ENCODE measurements at regions not wholly inside any gene's neighbourhood (a gene's known extent, or its start where the extent isn't known, plus 50 kb on each side); places are given as distances from the start of the nearest gene placed in this dataset.
"Not testable (repeated sequence)": the region's sequence is repeated elsewhere in the genome, so short reads cannot be mapped to it uniquely, and the experiment has no call there.

DNA sequence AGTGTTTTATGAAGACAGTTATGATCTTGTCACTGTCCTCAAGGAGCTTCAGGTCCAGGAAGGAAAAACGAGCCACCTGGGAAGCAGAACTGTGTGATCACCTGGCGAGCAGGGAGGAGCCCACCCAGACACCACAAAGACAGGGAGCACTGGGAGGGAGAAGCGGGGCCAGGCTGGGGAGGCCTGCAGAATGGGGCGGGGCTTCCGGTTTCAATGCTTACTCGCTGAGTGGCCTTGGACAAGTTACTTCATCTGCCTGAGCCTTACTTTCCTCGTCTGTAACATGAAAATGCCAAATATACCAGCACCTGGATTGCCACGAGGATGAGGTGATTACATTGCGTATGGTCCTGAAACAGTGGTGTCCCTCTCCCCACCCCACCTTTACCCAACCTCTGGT lies 227.5 kb downstream of the ANKRD30B start:
- H3K4me1 Mint-ChIP-seq (ENCODE audit: low read depth, unreplicated experiment): no peaks in the 10 kb centered on the region
- H3K9me3 Mint-ChIP-seq (ENCODE audit: unreplicated experiment): peaks cover 12% of the 10 kb centered on the region
- peaks cover 8% of the 10 kb centered on the region for H3K27me3 Mint-ChIP-seq (ENCODE audit: unreplicated experiment)
- H3K4me3 Mint-ChIP-seq (ENCODE audit: unreplicated experiment): no peak overlapping the region
- no peaks in the 10 kb centered on the region for H3K36me3 Mint-ChIP-seq (ENCODE audit: unreplicated experiment)
- no peak for DNase-seq
- TF ChIP-seq, protein P1, sequence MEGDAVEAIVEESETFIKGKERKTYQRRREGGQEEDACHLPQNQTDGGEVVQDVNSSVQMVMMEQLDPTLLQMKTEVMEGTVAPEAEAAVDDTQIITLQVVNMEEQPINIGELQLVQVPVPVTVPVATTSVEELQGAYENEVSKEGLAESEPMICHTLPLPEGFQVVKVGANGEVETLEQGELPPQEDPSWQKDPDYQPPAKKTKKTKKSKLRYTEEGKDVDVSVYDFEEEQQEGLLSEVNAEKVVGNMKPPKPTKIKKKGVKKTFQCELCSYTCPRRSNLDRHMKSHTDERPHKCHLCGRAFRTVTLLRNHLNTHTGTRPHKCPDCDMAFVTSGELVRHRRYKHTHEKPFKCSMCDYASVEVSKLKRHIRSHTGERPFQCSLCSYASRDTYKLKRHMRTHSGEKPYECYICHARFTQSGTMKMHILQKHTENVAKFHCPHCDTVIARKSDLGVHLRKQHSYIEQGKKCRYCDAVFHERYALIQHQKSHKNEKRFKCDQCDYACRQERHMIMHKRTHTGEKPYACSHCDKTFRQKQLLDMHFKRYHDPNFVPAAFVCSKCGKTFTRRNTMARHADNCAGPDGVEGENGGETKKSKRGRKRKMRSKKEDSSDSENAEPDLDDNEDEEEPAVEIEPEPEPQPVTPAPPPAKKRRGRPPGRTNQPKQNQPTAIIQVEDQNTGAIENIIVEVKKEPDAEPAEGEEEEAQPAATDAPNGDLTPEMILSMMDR (IDR thresholded peaks at IDR 0.05; ENCODE audit: partially characterized antibody, unreplicated experiment): no peak
- no peak overlapping the region for H3K27ac Mint-ChIP-seq (ENCODE audit: unreplicated experiment)

DNA sequence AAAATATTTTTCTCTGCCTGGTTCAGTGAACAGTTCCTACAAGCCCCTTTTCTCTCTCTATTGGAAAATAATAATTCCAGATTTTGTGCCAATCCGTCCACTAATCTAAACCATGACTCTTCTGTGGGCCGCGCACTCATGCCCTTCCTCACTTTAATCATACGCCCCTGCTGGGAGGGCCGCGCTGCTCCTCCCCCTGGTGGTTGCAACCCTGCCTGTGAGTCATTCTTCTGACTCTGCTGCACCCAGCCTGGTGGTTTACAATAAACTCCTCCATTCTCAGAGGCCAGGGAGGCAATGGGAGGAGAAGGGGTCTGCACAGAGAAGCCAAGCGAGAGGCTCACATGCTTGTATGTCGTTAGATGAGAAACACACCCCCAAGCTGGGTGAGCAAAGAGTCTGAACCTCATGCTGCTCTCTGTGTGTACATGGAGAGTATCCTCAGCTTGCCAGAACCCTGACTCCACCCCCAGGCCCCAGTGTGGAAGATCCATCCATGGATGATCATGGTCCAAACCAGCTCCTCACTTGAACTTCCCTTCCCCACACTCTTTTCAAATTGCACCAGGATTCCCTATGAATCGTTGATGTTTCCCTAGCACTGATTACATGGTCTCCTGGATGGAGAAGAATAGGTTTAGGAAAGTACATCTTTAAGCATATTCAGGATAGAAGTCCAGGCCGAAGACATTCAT lies 228.9 kb downstream of the ANKRD30B start:
- no peak overlapping the region for H3K4me3 Mint-ChIP-seq (ENCODE audit: unreplicated experiment)
- no peaks in the 10 kb centered on the region for H3K4me1 Mint-ChIP-seq (ENCODE audit: low read depth, unreplicated experiment)
- peaks cover 14% of the 10 kb centered on the region for H3K9me3 Mint-ChIP-seq (ENCODE audit: unreplicated experiment)
- no peak for DNase-seq
- no peak overlapping the region for H3K27ac Mint-ChIP-seq (ENCODE audit: unreplicated experiment)
- no peaks in the 10 kb centered on the region for H3K36me3 Mint-ChIP-seq (ENCODE audit: unreplicated experiment)
- TF ChIP-seq, protein P1 (IDR thresholded peaks at IDR 0.05; ENCODE audit: partially characterized antibody, unreplicated experiment): no peak
- peaks cover 8% of the 10 kb centered on the region for H3K27me3 Mint-ChIP-seq (ENCODE audit: unreplicated experiment)

DNA sequence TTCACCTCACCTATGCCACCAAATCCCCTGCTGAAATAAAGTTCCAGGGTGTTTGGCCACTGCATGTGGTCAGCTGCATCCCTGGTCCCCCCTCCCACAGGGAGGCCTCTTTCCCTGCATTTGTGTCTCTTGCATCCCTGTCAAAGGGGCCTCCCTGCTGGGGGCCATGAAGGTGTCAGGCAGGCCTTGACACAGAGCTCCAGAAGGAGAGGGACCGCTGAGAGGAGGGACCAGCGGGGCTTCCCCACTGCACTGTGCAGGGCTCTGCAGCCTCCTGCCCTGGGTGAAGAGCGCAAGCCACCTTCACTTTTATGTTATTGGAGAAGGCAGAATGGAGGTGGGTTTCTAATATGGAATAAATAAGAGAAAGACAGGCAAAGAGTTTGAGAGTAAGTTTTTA lies 230.2 kb downstream of the ANKRD30B start:
- Mint-ChIP-seq H3K4me3 (ENCODE audit: unreplicated experiment) (no peak overlapping the region), H3K4me1 (ENCODE audit: low read depth, unreplicated experiment) (no peaks in the 10 kb centered on the region), H3K36me3 (ENCODE audit: unreplicated experiment) (no peaks in the 10 kb centered on the region), H3K27ac (ENCODE audit: unreplicated experiment) (no peak overlapping the region), H3K27me3 (ENCODE audit: unreplicated experiment) (peaks cover 8% of the 10 kb centered on the region), H3K9me3 (ENCODE audit: unreplicated experiment) (peaks cover 14% of the 10 kb centered on the region)
- TF ChIP-seq, protein P1 (IDR thresholded peaks at IDR 0.05; ENCODE audit: partially characterized antibody, unreplicated experiment): no peak
- DNase-seq: no peak

DNA sequence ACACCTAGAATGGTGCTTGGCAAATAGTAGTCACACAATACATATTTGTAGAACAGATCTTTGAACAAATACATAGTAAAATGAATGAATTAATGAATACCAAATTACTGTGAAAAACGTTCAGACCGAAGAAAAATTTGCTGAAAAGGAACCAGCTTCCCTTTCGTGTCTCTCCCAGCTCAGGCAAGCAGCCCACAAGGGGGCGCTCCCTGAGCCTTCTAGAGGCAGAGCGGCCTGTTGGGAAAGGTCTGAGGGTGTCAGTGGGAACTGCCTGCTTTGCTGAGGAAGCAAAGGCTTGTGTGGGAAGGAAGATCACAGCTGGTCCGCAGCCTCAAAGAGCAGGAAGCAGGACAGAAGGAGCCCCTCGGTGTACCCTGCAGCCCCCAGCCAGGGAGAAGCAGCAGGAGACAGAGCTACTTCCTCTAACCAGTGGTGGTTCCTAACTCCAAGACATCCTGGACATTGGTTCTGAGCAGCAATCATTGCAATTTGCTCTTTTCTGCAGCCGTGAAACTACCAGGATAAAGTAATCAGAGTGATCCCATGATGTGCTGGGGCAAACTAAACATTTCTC lies 231.1 kb downstream of the ANKRD30B start:
- no peaks in the 10 kb centered on the region for H3K36me3 Mint-ChIP-seq (ENCODE audit: unreplicated experiment)
- peaks cover 11% of the 10 kb centered on the region for H3K9me3 Mint-ChIP-seq (ENCODE audit: unreplicated experiment)

DNA sequence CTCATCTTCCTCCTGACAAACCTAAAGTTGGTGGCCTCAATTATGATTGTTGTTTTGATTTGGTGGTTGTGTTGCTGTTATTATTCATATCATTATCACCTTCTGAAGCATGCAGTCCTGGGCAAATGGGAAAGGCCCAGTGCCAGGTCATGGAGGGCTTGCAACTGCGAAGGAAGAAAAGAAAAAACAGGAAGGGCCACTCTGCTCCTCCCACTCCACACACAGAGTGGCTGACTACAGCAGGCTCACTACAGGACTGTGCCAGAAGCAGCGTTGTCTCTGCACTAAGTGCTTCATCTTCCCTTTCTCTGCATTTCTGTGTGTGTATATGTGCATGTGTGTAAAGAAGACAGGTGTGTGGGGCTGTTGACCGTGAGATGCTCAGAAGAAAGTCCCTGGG lies 231.9 kb downstream of the ANKRD30B start:
- Mint-ChIP-seq H3K4me3 (ENCODE audit: unreplicated experiment) (no peak overlapping the region), H3K27ac (ENCODE audit: unreplicated experiment) (no peak overlapping the region), H3K36me3 (ENCODE audit: unreplicated experiment) (no peaks in the 10 kb centered on the region), H3K27me3 (ENCODE audit: unreplicated experiment) (peaks cover 4% of the 10 kb centered on the region), H3K4me1 (ENCODE audit: low read depth, unreplicated experiment) (no peaks in the 10 kb centered on the region), H3K9me3 (ENCODE audit: unreplicated experiment) (peaks cover 9% of the 10 kb centered on the region)
- TF ChIP-seq, protein P1 (IDR thresholded peaks at IDR 0.05; ENCODE audit: partially characterized antibody, unreplicated experiment): no peak
- DNase-seq: no peak

More for the DNA sequence above, 231.1 kb downstream of the ANKRD30B start:
- Mint-ChIP-seq H3K27me3 (ENCODE audit: unreplicated experiment) (peaks cover 6% of the 10 kb centered on the region), H3K4me3 (ENCODE audit: unreplicated experiment) (no peak overlapping the region), H3K27ac (ENCODE audit: unreplicated experiment) (no peak overlapping the region), H3K4me1 (ENCODE audit: low read depth, unreplicated experiment) (no peaks in the 10 kb centered on the region)
- TF ChIP-seq, protein P1 (IDR thresholded peaks at IDR 0.05; ENCODE audit: partially characterized antibody, unreplicated experiment): peak; percentile 69
- peak; percentile 88 for DNase-seq

DNA sequence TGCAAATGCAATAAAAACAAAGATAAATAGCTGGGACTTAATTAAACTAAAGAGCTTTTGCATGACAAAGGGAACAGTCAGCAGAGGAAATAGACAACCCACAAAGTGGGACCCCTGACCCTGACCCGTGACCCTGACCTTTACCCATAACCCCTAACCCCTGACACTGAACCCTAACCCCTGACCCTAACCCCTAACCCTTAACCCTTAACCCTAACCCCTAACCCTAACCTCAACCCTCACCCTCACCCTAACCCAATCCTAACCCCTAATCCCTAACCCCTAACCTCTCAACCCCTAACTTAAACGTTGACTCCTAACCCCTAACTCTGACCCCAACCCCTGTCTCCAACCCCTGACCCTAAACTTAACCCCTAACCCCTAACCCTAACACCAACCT lies 236.6 kb downstream of the ANKRD30B start:
- H3K9me3 Mint-ChIP-seq (ENCODE audit: unreplicated experiment); H3K36me3 Mint-ChIP-seq (ENCODE audit: unreplicated experiment); H3K4me1 Mint-ChIP-seq (ENCODE audit: low read depth, unreplicated experiment); H3K4me3 Mint-ChIP-seq (ENCODE audit: unreplicated experiment); H3K27me3 Mint-ChIP-seq (ENCODE audit: unreplicated experiment); DNase-seq; H3K27ac Mint-ChIP-seq (ENCODE audit: unreplicated experiment): not testable (repeated sequence)

DNA sequence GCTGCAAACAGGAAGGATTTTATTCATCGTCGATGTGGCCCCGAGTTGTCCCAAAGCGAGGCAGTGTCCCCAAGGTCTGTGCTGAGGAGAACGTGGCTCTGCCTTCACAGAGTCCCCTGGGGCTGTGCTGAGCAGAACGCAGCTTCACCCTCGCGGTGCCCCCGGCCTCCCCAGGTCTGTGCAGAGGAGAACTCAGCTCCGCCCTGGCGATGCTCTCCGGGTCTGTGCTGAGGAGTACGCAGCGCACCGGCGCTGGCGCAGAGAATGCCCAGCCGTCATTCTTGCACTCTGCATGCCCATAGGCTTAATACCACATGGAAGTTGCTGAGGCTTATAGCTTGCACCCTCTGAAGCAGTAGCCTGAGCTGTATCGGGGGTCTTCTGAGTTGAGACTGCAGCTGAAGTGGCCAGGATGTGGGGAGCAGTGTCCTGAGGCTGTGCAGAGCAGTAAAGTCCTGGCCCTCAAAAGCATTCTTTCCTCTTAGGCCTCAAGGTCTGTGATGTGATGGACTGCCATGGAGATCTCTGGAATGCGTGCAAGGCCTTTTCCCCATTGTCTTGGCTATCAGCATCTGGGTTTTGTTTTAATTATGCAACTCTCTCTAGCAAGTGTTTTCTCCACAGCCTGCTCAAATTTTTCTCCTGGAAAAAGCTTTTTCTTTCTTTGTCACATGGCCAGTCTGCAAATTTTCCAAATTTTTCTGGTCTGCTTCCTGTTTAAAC lies 237.5 kb downstream of the ANKRD30B start:
- not testable (repeated sequence) for H3K9me3 Mint-ChIP-seq (ENCODE audit: unreplicated experiment); H3K27ac Mint-ChIP-seq (ENCODE audit: unreplicated experiment); H3K36me3 Mint-ChIP-seq (ENCODE audit: unreplicated experiment)

More for the DNA sequence above, 237.5 kb downstream of the ANKRD30B start:
- H3K4me1 Mint-ChIP-seq (ENCODE audit: low read depth, unreplicated experiment); H3K27me3 Mint-ChIP-seq (ENCODE audit: unreplicated experiment); DNase-seq; H3K4me3 Mint-ChIP-seq (ENCODE audit: unreplicated experiment): not testable (repeated sequence)

Data from glutamatergic neuron (in vitro differentiated cells).